Stimulated activated CD8-positive, alpha-beta memory T cell treated with anti-CD3 and anti-CD28 coated beads, Interleukin-15, amount 100 ng/mL, for 4 hours (primary cell): ENCODE measurements at regions not wholly inside any gene's neighbourhood (a gene's known extent, or its start where the extent isn't known, plus 50 kb on each side); places are given as distances from the start of the nearest gene placed in this dataset.
"Not testable (repeated sequence)": the region's sequence is repeated elsewhere in the genome, so short reads cannot be mapped to it uniquely, and the experiment has no call there.

Experiments
- DNase-seq, 2 donors: peaks; one replicate each; pipeline ENCODE4 v3.0.0-alpha.2; 2020; ENCODE audit warnings: low read depth in 2 of 2

- no peak for DNase-seq
Observed at GRCh38 chr6:43999628-44000027, 127.6 kb downstream of the MRPL14 start.

GRCh38 chr6:43998592-43999243, 128.5 kb downstream of the MRPL14 start:
- not testable (repeated sequence) for DNase-seq

- DNase-seq = not testable (repeated sequence)
Observed at GRCh38 chr6:43997990-43998585, 129.2 kb downstream of the MRPL14 start.

GRCh38 chr6:43997345-43997677, 129.9 kb downstream of the MRPL14 start:
- DNase-seq = no peak

- DNase-seq = no peak
Observed at GRCh38 chr6:43996618-43997344, 130.5 kb downstream of the MRPL14 start.

- no peak for DNase-seq
Observed at GRCh38 chr6:43995137-43995536, 132.1 kb downstream of the MRPL14 start.

GRCh38 chr6:43993881-43994523, 133.2 kb downstream of the MRPL14 start:
- DNase-seq = peak in 1 of 2 donors; percentile 24

GRCh38 chr6:43992783-43993644, 134.2 kb downstream of the MRPL14 start:
- no peak for DNase-seq

- no peak for DNase-seq
Observed at GRCh38 chr6:43992126-43992663, 135.1 kb downstream of the MRPL14 start.

GRCh38 chr6:43990627-43991619, 136.3 kb downstream of the MRPL14 start:
- no peak for DNase-seq

GRCh38 chr6:43990275-43990626, 137.0 kb downstream of the MRPL14 start:
- no peak for DNase-seq

- DNase-seq = no peak
Observed at GRCh38 chr6:43989581-43990146, 137.6 kb downstream of the MRPL14 start.

GRCh38 chr6:43988801-43989200, 138.5 kb downstream of the MRPL14 start:
- no peak for DNase-seq

GRCh38 chr6:43987838-43988439, 139.3 kb downstream of the MRPL14 start:
- no peak for DNase-seq

GRCh38 chr6:43986177-43986825, 141.0 kb downstream of the MRPL14 start:
- DNase-seq = no peak

GRCh38 chr6:43985329-43985728, 141.9 kb downstream of the MRPL14 start:
- DNase-seq = no peak

GRCh38 chr6:43984442-43985321, 142.6 kb downstream of the MRPL14 start:
- DNase-seq = no peak

GRCh38 chr6:43983632-43984031, 143.6 kb downstream of the MRPL14 start:
- no peak for DNase-seq
